RWPE1 (cell line): ENCODE measurements at regions not wholly inside any gene's neighbourhood (a gene's known extent, or its start where the extent isn't known, plus 50 kb on each side); places are given as distances from the start of the nearest gene placed in this dataset.

Source experiments
- CTCF ChIA-PET: fragments of 350-600 bp; sonication (Branson Sonifier 250); formaldehyde crosslinking; extraction: SDS; loops from one replicate; lab custom pipeline; 2021; lab: Yijun Ruan, JAX
- POLR2A ChIA-PET: fragments of 400-600 bp; formaldehyde crosslinking; extraction: SDS; loops from one replicate; lab custom pipeline; 2020; ENCODE audit warnings: antibody characterized with exemption; ENCODE audit not compliant: low non-redundant PET; lab: Yijun Ruan, JAX
- DNase-seq: peaks from one replicate; pipeline ENCODE4 v3.0.0; 2012; ENCODE audit warnings: low spot score
- H3K27ac ChIP-seq: fragments of 450-650 bp; 2 replicates; pipeline ENCODE4 v1.5.1; 2017
- CTCF ChIP-seq: fragments of 450-650 bp; conservative IDR thresholded peaks from 2 replicates; pipeline ENCODE4 v1.5.1; 2017; ENCODE audit warnings: low read depth, mild to moderate bottlenecking

GRCh38 chr12:46464863-46465262 lies 92.3 kb upstream of the SLC38A2 start:
- no peak for TF ChIP-seq CTCF
- no peak for DNase-seq
- no peak overlapping the region for H3K27ac ChIP-seq
- CTCF ChIA-PET, result no interaction called here
- POLR2A ChIA-PET, result no interaction called here

GRCh38 chr12:46462641-46463355 lies 90.2 kb upstream of the SLC38A2 start:
- H3K27ac ChIP-seq, result no peak overlapping the region
- TF ChIP-seq CTCF, result no peak
- ChIA-PET POLR2A (no interaction called here), CTCF (no interaction called here)
- no peak for DNase-seq

- POLR2A ChIA-PET, result no interaction called here
- no peak for DNase-seq
- CTCF ChIA-PET, result no interaction called here
- H3K27ac ChIP-seq, result no peak overlapping the region
- TF ChIP-seq CTCF, result no peak
Observed at GRCh38 chr12:46461907-46462640, 89.5 kb upstream of the SLC38A2 start.

GRCh38 chr12:46461459-46461858 lies 88.9 kb upstream of the SLC38A2 start:
- no peak overlapping the region for H3K27ac ChIP-seq
- CTCF ChIA-PET, result no interaction called here
- DNase-seq, result no peak
- POLR2A ChIA-PET, result no interaction called here
- TF ChIP-seq CTCF, result no peak

- TF ChIP-seq CTCF, result no peak
- DNase-seq, result no peak
- no peak overlapping the region for H3K27ac ChIP-seq
- ChIA-PET CTCF (no interaction called here), POLR2A (no interaction called here)
Observed at GRCh38 chr12:46460682-46461210, 88.2 kb upstream of the SLC38A2 start.

- ChIA-PET CTCF (no interaction called here), POLR2A (interaction anchor here (0.6 kb wide), 1 partner anchor 63 kb away, joined by 6 read pairs; no protein-coding TSS in a partner anchor)
- no peak for DNase-seq
- H3K27ac ChIP-seq, result no peak overlapping the region
- TF ChIP-seq CTCF, result no peak
Observed at GRCh38 chr12:46459861-46460545, 87.4 kb upstream of the SLC38A2 start.
